COLO668 (cell line): ENCODE measurements at regions not wholly inside any gene's neighbourhood (a gene's known extent, or its start where the extent isn't known, plus 50 kb on each side); places are given as distances from the start of the nearest gene placed in this dataset.

Experiments
- DNase-seq: peaks from one replicate; lab custom pipeline; 2025; ENCODE audit not compliant: unreplicated experiment; lab: John Stamatoyannopoulos, UW

GRCh38 chr2:107202962-107203591 lies 317.1 kb upstream of the ST6GAL2 start:
- no peak for DNase-seq

GRCh38 chr2:107215401-107216350 lies 329.7 kb upstream of the ST6GAL2 start:
- no peak for DNase-seq

- DNase-seq = no peak
Observed at GRCh38 chr2:107218208-107218607, 332.2 kb upstream of the ST6GAL2 start.

GRCh38 chr2:107222466-107222865 lies 336.5 kb upstream of the ST6GAL2 start:
- DNase-seq = no peak

GRCh38 chr2:107235491-107236254 lies 349.7 kb upstream of the ST6GAL2 start:
- no peak for DNase-seq

GRCh38 chr2:107242811-107243210 lies 356.8 kb upstream of the ST6GAL2 start:
- no peak for DNase-seq

- DNase-seq = no peak
Observed at GRCh38 chr2:107248932-107249331, 363.0 kb upstream of the ST6GAL2 start.

GRCh38 chr2:107255744-107256143 lies 369.8 kb upstream of the ST6GAL2 start:
- DNase-seq = no peak

- no peak for DNase-seq
Observed at GRCh38 chr2:107258531-107259407, 372.8 kb upstream of the ST6GAL2 start.

- DNase-seq = no peak
Observed at GRCh38 chr2:107259408-107260195, 373.6 kb upstream of the ST6GAL2 start.

GRCh38 chr2:107263628-107264027 lies 377.7 kb upstream of the ST6GAL2 start:
- no peak for DNase-seq

GRCh38 chr2:107264184-107264583 lies 378.2 kb upstream of the ST6GAL2 start:
- DNase-seq = no peak

- DNase-seq = no peak
Observed at GRCh38 chr2:107266555-107266954, 380.6 kb upstream of the ST6GAL2 start.

GRCh38 chr2:107267086-107267485 lies 381.1 kb upstream of the ST6GAL2 start:
- DNase-seq = no peak

GRCh38 chr2:107276034-107276433 lies 390.1 kb upstream of the ST6GAL2 start:
- no peak for DNase-seq

GRCh38 chr2:107278672-107279071 lies 392.7 kb upstream of the ST6GAL2 start:
- no peak for DNase-seq

GRCh38 chr2:107281637-107282036 lies 395.7 kb upstream of the ST6GAL2 start:
- DNase-seq = no peak

GRCh38 chr2:107282135-107282534 lies 396.2 kb upstream of the ST6GAL2 start:
- no peak for DNase-seq

- DNase-seq = no peak
Observed at GRCh38 chr2:107285621-107286299, 399.8 kb upstream of the ST6GAL2 start.
